ENCODE measurements at regions not wholly inside any gene's neighbourhood (a gene's known extent, or its start where the extent isn't known, plus 50 kb on each side); places are given as distances from the start of the nearest gene placed in this dataset.

DNA sequence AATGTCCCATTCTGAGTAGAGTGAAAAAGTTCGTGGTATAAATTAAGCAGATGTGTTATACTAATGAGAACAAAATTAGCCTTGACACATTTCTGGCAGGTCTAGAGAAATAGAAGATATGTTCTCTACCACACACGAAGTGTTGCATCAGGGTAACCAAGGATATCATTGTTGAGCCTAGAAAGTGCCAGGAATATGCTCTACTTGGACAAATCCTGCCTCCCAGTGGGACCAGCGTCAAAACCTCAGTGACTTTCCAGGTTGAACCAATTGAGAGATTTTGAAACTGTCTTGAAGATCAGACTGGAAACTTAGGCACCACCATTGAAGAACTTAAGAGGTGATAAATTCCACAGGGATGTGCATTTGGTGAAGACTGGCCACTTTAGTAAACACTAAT is 115.9 kb downstream of the HPGD start (continued):
- no peak for TF ChIP-seq RAD21 (IDR thresholded peaks at IDR 0.05 in 1 of 2, conservative IDR thresholded peaks at IDR 0.05 in 1 of 2; ENCODE audit: low read depth in 2 of 2, low read length in 2 of 2)
- TF ChIP-seq CBX8 (IDR thresholded peaks at IDR 0.05; ENCODE audit: borderline replicate concordance, low read depth, low read length) = no peak
